OCI-LY3 (cell line): ENCODE measurements at regions not wholly inside any gene's neighbourhood (a gene's known extent, or its start where the extent isn't known, plus 50 kb on each side); places are given as distances from the start of the nearest gene placed in this dataset.

Experiments used
- CTCF ChIP-seq: fragments of 200-600, 300-600 bp; sonication (generic); IDR thresholded peaks from 2 replicates; pipeline ENCODE4 v1.5.1; 2014; ENCODE audit warnings: antibody characterized with exemption, low read length, low read depth
- EZH2phosphoT487 ChIP-seq: fragments of 200-600 bp; shearing (Covaris generic); IDR thresholded peaks from 2 replicates; pipeline ENCODE4 v1.6.1; 2018; ENCODE audit warnings: antibody characterized with exemption, mixed run types, low read depth

- TF ChIP-seq CTCF = no peak
- TF ChIP-seq EZH2phosphoT487 = no peak
Measured at GRCh38 chr16:49089039-49089438, 192.6 kb downstream of the CBLN1 start.
